CD4-positive, alpha-beta T cell treated with Interleukin-17A for 1 hour (primary cell): ENCODE measurements at regions not wholly inside any gene's neighbourhood (a gene's known extent, or its start where the extent isn't known, plus 50 kb on each side); places are given as distances from the start of the nearest gene placed in this dataset.
"Not testable (repeated sequence)": the region's sequence is repeated elsewhere in the genome, so short reads cannot be mapped to it uniquely, and the experiment has no call there.

Experiments used
- DNase-seq: peaks from one replicate; pipeline ENCODE4 v3.0.0-alpha.2; 2020

- no peak for DNase-seq
Measured at GRCh38 chr17:70324031-70324430, 154.7 kb downstream of the KCNJ2 start.

DNA sequence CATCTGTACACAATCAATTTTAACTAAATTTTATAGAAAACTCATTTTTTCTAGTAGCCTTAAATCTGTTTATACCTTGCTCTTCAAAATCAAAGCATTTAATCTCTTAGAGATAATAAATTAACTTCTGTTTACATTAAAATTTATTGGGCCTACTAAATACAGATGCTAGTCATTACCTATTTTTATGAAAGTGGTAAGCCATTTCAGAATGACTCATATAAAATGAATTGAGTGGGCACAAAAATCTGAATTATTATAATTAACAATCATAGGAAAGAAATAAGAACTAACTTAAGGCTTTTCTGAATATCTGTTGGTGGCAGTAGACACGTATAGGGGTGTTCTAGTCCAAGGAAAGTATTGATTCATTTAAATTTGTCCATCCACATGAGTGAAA, 157.9 kb downstream of the KCNJ2 start:
- DNase-seq = no peak

DNA sequence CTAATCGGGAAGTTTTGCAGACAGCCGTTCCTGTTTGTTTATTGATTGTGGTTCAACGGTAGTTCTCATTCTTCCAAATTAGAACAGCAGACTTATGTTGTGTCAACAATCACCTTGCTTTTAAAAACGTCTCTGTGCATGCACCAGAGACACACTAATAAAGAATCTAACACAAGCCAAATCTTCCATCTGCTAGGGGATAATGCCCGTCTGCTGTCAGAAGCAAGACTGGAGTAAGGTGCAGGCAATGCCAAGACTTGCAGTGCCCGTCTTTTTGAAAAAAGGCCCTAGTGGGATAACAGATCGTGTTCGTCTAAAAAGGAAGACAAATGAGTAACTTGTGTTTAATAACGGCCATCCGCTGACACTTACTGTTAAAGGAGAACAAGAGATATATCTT, 158.4 kb downstream of the KCNJ2 start:
- no peak for DNase-seq

- DNase-seq = no peak
Measured at GRCh38 chr17:70329721-70330120, 160.4 kb downstream of the KCNJ2 start.

DNA sequence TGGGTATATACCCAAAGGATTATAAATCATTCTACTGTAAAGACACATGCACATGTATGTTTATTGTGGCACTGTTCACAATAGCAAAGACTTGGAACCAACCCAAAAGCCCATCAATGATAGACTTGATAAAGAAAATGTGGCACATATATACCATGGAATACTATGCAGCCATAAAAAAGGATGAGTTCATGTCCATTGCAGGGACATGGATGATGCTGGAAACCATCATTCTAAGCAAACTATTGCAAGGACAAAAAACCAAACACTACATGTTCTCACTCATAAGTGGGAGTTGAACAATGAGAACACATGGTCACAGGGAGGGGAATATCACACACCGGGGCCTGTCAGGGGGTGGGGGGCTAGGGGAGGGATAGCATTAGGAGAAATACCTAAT, 161.7 kb downstream of the KCNJ2 start:
- not testable (repeated sequence) for DNase-seq

- no peak for DNase-seq
Measured at GRCh38 chr17:70332356-70333210, 163.3 kb downstream of the KCNJ2 start.

DNA sequence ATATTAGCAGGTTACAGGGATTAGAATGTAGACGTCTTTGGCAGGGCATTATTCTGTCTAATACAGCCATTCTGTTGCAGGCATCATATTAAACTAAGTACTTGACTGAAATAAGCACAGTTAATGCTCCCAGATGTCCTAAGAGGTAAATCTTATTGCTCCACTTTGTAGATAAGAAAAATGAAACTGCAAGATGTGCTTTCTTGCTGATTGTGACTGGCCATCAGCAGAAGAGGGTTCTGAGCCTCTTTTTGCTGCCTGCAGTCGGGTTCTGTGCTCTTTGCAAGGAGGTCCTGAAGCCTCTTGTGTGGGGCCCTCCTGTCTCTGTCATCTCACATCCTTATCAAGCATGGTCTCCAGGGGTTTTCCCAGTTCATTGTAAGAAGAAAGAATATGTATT, 167.1 kb downstream of the KCNJ2 start:
- no peak for DNase-seq

DNA sequence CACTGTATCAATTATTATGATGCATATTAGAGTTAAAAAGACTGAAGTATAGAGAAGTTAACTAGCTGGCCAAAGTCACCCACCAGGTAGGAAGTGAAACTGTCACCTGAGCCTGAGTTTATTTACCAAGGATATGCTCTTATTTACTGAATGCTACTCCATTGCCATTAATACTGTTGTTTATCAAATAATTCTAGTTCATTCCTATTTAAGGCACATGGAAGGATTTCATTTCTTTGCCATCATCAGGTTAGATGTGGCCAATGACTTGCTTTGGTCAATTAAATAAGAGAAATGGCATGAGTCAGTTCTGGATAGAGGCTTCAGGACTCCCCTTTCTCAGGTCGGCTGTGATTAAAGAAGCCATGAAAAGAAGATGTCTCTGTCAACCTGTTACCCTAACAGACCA, 169.6 kb downstream of the KCNJ2 start:
- no peak for DNase-seq

GRCh38 chr17:70343114-70343513, 173.8 kb downstream of the KCNJ2 start:
- no peak for DNase-seq

DNA sequence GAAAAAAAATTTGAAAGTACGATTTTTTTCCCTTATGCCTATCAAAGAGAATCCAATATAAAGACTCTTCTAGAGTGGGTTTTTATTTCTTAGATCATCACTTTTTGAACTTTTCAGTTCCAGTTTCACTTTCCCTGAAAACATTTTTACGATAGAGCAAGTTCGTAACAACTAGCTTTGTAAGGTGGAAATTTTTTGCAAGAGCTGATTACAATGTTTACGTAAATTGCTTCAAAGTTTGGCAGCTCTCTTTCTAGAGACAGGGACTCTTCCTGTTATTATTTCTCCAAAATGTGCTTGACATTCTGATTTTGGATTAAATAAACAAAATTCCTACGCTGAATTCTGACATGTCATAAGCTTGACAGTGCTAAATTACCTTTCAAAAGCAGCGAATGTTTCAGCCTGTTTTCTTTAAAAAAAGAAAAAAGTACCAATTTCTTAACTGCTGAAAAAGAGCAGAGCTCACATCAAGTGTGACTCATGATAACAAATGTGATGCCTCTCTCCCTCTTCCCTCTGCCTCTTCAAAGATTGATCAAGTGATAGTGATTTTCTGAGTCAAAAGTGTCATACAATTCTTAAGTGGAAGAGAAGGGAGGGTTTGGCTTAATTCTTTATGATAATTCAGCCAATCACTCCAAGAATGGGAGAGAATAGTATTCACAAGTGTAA, 175.2 kb downstream of the KCNJ2 start:
- DNase-seq = no peak

DNA sequence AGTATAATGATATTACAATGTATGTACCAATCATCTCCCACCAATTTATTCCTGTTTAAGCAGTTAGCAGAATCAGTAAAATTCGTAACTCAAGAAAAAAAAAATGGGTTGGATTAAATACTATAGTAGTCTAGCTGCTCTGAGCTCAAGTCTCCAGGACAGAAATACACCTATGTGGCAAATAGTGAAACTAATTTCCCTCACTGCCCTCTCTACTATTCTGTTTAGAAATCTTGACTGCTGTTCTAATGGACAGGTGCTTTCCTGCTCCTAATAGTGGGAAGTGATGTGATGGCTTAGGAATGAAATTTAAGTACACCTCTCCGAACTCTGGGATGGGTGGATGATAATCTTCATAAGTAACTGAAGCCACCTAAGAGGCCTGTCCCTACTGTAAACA, 175.7 kb downstream of the KCNJ2 start:
- DNase-seq = no peak

- DNase-seq = no peak
Measured at GRCh38 chr17:70352834-70353233, 183.5 kb downstream of the KCNJ2 start.

- DNase-seq = no peak
Measured at GRCh38 chr17:70353408-70354092, 184.2 kb downstream of the KCNJ2 start.

DNA sequence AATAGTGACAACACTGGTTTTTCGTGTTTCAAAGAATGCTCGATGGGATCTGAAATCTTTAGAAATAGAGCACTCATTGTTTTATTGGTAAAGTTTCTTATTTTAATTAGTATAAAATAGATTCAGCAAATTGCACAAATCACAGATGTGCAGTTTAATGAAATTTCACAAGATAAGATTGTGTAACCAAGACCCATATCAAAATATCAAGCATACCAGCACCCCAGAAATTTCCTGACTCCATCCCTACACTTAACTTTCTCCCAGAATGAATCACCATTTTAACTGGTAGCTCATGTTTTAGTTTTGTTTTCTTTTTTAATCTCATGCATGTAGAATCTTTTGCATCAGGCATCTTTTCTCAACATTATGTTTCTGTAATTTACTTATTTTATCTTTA, 185.9 kb downstream of the KCNJ2 start:
- DNase-seq = no peak

DNA sequence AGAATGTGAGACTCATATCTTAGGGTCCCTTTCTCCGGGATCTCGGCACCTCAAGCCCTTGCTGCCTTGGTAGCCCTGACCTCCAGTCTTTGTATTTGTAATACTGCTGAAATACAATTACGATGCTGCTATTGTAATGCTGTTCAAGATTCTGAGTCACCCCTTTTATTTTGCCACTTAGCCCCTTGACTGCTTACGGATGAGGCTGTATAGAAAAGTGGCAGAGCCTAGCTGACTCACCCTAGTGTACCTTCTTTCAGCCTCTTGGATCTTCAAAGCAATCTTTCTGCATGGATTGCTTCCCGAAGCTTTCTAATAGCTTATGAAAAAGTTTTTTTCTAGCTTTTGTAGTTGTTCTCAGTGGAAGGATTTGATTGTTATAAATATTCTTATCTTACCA, 187.9 kb downstream of the KCNJ2 start:
- DNase-seq = no peak

- DNase-seq = no peak
Measured at GRCh38 chr17:70365091-70365583, 195.8 kb downstream of the KCNJ2 start.

DNA sequence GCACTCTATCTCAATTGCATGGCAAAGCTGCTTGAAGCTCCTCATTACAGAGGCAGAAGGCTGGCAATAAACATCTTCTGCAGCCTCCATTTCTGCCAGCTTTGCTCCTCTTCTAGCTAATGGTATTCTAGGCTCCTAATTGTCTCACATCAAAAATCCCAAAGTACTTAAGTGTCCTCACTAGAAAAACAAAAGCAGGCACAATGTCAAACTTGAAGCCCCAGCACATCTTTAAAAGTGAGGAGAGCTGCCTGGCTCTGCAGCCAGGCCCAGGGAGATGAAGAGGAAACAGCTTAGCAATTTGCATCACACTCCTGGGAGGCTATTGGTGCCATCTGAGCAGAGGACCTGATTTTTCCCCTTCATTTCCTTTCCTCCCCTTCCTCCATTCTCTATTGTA, 197.1 kb downstream of the KCNJ2 start:
- DNase-seq = no peak

DNA sequence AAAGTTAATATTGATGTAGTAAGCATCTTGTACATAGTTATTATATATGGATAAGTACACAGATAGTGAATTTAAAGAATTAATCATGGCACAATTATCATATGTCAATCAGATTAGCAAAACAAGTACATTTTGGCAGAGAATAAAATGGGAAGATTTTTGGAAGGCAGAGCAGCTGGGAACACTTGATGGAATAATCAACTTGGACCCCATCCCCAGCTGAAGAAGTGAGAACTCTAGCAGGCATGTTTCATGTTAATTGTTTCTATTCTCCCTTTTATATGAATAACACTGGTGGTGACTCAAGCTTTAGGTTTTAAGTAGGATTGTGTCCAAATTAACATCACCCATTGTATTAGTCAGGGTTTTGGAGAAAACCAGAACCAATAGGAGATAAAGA, 198.7 kb downstream of the KCNJ2 start:
- no peak for DNase-seq

- DNase-seq = no peak
Measured at GRCh38 chr17:70369391-70369790, 200.1 kb downstream of the KCNJ2 start.

DNA sequence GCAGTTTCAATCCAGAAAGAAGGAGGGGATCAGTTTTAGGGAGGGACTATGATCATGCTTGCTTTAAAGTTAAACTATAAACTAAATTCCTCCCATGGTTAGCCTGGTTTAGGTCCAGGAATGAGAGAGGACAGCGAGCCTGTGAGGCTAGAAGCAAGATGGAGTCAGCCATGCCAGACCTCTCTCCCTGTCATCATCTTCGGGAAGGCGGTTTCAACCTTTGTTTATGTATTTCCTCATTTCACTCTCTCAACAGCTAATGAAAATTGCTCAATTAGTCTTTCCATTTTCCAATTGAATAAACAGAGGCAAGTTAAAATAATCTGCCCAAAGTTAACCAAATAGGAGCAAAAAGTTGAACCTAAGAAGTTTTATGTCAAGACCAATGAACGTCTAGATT, 201.5 kb downstream of the KCNJ2 start:
- DNase-seq = no peak

DNA sequence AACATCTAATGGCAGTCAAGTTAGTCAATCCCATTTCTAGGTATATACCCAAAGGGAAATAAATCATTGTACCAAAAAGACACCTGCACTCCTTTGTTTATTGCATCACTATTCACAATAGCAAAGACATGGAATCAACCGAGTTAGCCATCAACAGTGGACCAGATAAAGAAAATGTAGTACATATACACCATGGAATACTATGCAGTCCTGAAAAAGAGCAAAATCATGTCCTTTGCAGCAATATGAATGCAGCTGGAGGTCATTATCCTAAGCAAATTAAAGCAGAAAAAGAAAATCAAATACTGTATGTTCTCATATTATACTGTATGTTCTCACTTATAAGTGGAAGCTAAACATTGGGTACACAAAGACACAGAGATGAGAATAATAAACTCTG, 204.0 kb downstream of the KCNJ2 start:
- DNase-seq = no peak

DNA sequence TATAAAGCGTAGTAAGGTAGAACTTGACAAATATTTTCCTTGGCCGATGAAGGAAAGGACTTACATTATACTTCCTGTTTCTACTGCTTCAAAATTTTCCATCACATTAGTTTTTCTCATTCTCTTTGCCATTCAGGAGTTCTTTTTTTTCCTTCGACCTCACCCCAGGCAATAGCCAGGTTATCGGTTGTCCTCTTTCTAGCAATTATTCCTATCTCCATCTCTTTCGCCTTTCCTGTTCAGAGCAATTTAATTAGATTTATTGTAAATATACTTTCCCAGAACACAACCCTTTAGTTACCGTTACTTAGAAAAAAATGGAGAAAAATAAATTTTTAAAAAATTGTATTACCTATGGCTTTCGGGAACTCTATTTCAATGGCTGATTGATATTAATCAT, 205.2 kb downstream of the KCNJ2 start:
- no peak for DNase-seq

DNA sequence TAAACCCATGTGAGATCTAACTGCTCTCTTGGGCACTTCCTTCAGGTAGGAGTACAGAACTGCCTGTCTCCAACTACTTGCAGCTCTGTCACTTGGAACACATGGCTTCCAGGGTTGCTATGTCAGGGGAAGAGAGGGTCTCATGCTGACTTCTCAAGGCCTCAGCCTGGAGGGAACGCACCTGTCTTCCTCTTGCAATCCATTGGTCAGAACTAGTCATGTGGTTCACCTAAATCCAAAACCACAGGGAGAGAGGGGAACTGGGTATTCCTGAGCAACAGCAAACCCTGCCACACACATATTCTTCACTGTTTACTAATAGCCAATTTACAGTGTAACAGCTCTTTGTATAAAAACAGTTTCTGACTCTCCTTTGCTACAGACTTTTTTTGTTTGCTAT, 206.1 kb downstream of the KCNJ2 start:
- DNase-seq = no peak
